A673 (cell line): ENCODE measurements at regions not wholly inside any gene's neighbourhood (a gene's known extent, or its start where the extent isn't known, plus 50 kb on each side); places are given as distances from the start of the nearest gene placed in this dataset.
A peak's percentile ranks its signal among the peaks of the same experiment; 100 is the strongest.

Experiments used
- BruUV-seq: library from RNA; stranded (reverse); fragments of 400-500 nt; replicated peaks from 2 replicates; lab custom pipeline; 2021; lab: Mats Ljungman, UMichigan
- CTCF ChIA-PET: fragments of 300-600 bp; sonication (Branson Sonifier 250); formaldehyde crosslinking; loops from one replicate; lab custom pipeline; 2022; ENCODE audit warnings: antibody characterized with exemption; lab: Charles Lee
- POLR2A ChIA-PET: fragments of 300-600 bp; sonication (Branson Sonifier 250); formaldehyde crosslinking; loops from one replicate; lab custom pipeline; 2022; ENCODE audit warnings: antibody characterized with exemption; ENCODE audit not compliant: low non-redundant PET; lab: Charles Lee
- DNase-seq: peaks from one replicate; pipeline ENCODE4 v3.0.0-alpha.2; 2015; ENCODE audit warnings: low spot score
- H3K27ac ChIP-seq: fragments of 200-600 bp; sonication (generic); 2 replicates; pipeline ENCODE4 v1.5.1; 2016; ENCODE audit warnings: mixed run types, low read depth, mild to moderate bottlenecking, mixed read lengths, antibody characterized with exemption, low read length; ENCODE audit not compliant: poor library complexity, severe bottlenecking
- H3K27me3 ChIP-seq: fragments of 200-600 bp; sonication (generic); replicated peaks from 2 replicates; pipeline ENCODE4 v1.6.1; 2017; ENCODE audit warnings: mixed run types, low read depth, mild to moderate bottlenecking, mixed read lengths, antibody characterized with exemption, low read length; ENCODE audit not compliant: insufficient read depth, poor library complexity
- H3K36me3 ChIP-seq: fragments of 200-600 bp; sonication (generic); 2 replicates; pipeline ENCODE4 v1.6.1; 2016; ENCODE audit warnings: mixed run types, mild to moderate bottlenecking, mixed read lengths, antibody characterized with exemption, low read length; ENCODE audit not compliant: insufficient read depth, poor library complexity, severe bottlenecking
- H3K4me1 ChIP-seq: fragments of 200-600 bp; sonication (generic); 2 replicates; pipeline ENCODE4 v1.6.1; 2017; ENCODE audit warnings: mixed run types, mild to moderate bottlenecking, mixed read lengths, antibody characterized with exemption, low read length; ENCODE audit not compliant: insufficient read depth, poor library complexity, severe bottlenecking
- H3K4me3 ChIP-seq: fragments of 200-600 bp; sonication (generic); 2 replicates; pipeline ENCODE4 v1.5.1; 2016; ENCODE audit warnings: low read depth, mixed run types, mild to moderate bottlenecking, mixed read lengths, low read length; ENCODE audit not compliant: poor library complexity, severe bottlenecking
- H3K9me3 ChIP-seq: fragments of 200-600 bp; sonication (generic); 2 replicates; pipeline ENCODE4 v1.6.1; 2016; ENCODE audit warnings: mixed run types, low read depth, mild to moderate bottlenecking, mixed read lengths, antibody characterized with exemption, low read length; ENCODE audit not compliant: poor library complexity, severe bottlenecking
- CTCF ChIP-seq: fragments of 300-800, 200-600 bp; sonication (generic); conservative IDR thresholded peaks from 2 replicates; pipeline ENCODE4 v1.5.1; 2017; ENCODE audit warnings: low read depth, mild to moderate bottlenecking, antibody characterized with exemption, low read length, moderate library complexity, mixed read lengths
- EZH2 ChIP-seq: fragments of 200-600 bp; sonication (generic); IDR thresholded peaks from 2 replicates; pipeline ENCODE4 v1.6.1; 2017; ENCODE audit warnings: borderline replicate concordance, low read depth, mild to moderate bottlenecking, mixed read lengths, antibody characterized with exemption, low read length; ENCODE audit not compliant: poor library complexity, severe bottlenecking
- intact Hi-C: fragments of 100-400 bp; cut with micrococcal nuclease; formaldehyde crosslinking; loops from one replicate; pipeline ENCODE4 v1.10.0; 2022; ENCODE audit not compliant: unreplicated experiment

DNA sequence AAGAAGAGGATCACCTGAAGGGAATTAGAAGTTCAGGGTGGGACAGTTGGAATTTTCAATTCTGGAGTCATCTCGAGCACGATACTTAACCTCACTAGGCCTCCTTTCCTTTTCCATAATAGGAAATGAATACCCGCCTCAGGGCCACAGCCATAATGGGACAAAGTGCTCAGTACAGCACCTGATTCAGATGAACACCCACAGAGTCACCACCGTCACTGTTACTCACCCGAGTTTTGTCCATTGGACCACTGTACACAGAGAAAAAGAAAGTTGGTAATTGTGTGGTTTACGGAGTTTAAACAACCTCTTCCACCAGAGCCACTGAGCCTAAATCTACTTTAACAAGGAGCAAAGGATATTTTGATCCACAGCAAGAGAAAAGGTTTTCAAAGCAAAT is 122.0 kb upstream of the NDUFV2 start:
- no TSS peak for BruUV-seq
- intact Hi-C loops = no loop called here

GRCh38 chr18:8980918-8981317 is 121.6 kb upstream of the NDUFV2 start:
- no peak for TF ChIP-seq EZH2
- TF ChIP-seq CTCF = no peak
- POLR2A ChIA-PET = no interaction called here
- Histone ChIP-seq H3K4me3 (no peak overlapping the region), H3K4me1 (no peaks in the 10 kb centered on the region), H3K27ac (no peak overlapping the region), H3K36me3 (no peaks in the 10 kb centered on the region), H3K9me3 (no peaks in the 10 kb centered on the region), H3K27me3 (no peaks in the 10 kb centered on the region)
- CTCF ChIA-PET = no interaction called here
- intact Hi-C loops = loop anchor here (1.0 kb wide), 1 partner anchor 327 kb away; no protein-coding TSS in a partner anchor
- BruUV-seq = no TSS peak
- DNase-seq = no peak

More for the DNA sequence above, 122.0 kb upstream of the NDUFV2 start:
- H3K27me3 ChIP-seq = no peaks in the 10 kb centered on the region
- H3K27ac ChIP-seq = no peak overlapping the region
- no peaks in the 10 kb centered on the region for H3K4me1 ChIP-seq
- ChIA-PET CTCF (no interaction called here), POLR2A (interaction anchor here (0.6 kb wide), 1 partner anchor 303 kb away, joined by 3 read pairs; no protein-coding TSS in a partner anchor)
- H3K36me3 ChIP-seq = no peaks in the 10 kb centered on the region
- no peak for DNase-seq
- TF ChIP-seq EZH2 = no peak
- TF ChIP-seq CTCF = no peak
- no peaks in the 10 kb centered on the region for H3K9me3 ChIP-seq
- H3K4me3 ChIP-seq = no peak overlapping the region

DNA sequence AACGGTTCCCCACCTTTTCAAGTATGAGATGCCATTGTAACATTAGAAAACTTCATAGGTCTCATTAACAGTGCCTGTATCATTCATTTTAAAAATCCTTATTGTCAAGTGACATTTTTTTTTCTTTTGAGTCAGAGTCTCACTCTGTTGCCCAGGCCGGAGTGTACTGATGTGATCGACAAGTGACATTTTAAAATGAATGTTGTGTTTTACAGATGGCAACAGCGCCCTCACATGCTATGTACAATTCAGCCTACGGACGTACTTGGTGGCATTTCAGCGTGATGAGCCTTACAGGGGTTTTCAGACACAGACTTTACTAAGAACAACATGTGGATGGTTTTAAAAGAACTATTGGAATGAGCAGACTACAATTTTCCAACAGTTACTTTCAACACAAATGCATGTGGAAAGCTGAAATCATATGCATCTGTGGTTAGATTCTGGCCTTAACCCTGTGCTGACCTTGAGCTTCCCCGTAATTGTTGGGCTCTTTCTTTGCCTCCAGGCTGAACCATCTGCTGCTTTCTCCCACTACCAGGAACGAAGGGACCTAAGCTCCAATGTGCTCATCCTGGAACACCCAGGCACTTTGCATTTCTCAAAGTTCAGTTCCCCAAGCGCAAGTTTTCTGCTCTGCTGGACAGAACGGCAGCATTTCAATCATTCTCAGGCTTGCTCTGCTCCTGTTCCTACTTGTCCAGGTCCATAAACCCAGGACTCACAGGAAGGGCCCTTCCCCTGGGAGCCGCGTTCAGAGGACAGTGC is 119.9 kb upstream of the NDUFV2 start:
- ChIA-PET CTCF (interaction anchor here (0.6 to 2.6 kb wide), 6 partner anchors 29 to 329 kb away, joined by 3 to 22 read pairs (median 4); no protein-coding TSS in a partner anchor), POLR2A (no interaction called here)
- Histone ChIP-seq H3K4me3 (no peak overlapping the region), H3K36me3 (no peaks in the 10 kb centered on the region), H3K27ac (no peak overlapping the region), H3K9me3 (no peaks in the 10 kb centered on the region), H3K27me3 (no peaks in the 10 kb centered on the region), H3K4me1 (no peaks in the 10 kb centered on the region)
- no peak for TF ChIP-seq EZH2
- TF ChIP-seq CTCF = peak; percentile 73
- no TSS peak for BruUV-seq
- DNase-seq = peak; percentile 80
- intact Hi-C loops = no loop called here
